Fibroblast of lung (primary cell): ENCODE measurements at regions not wholly inside any gene's neighbourhood (a gene's known extent, or its start where the extent isn't known, plus 50 kb on each side); places are given as distances from the start of the nearest gene placed in this dataset.

Source experiments
- DNase-seq, 2 donors: peaks; one replicate each; pipeline versions ENCODE4 v3.0.0 to v3.0.0-alpha.2; 2010; ENCODE audit warnings: low read depth in 2 of 2
- H2AFZ ChIP-seq: 2 replicates; pipeline ENCODE4 v1.5.1; 2012; ENCODE audit warnings: low read length, control low read depth, inconsistent platforms
- H3K27ac ChIP-seq: 2 replicates; pipeline ENCODE4 v1.5.1; 2011; ENCODE audit warnings: low read length, control low read depth; ENCODE audit not compliant: insufficient read depth
- H3K27me3 ChIP-seq: 2 replicates; pipeline ENCODE4 v1.5.1; 2011; ENCODE audit warnings: mild to moderate bottlenecking, low read length; ENCODE audit not compliant: control insufficient read depth, insufficient read depth
- H3K36me3 ChIP-seq: 2 replicates; pipeline ENCODE4 v1.5.1; 2011; ENCODE audit warnings: low read length; ENCODE audit not compliant: control insufficient read depth, insufficient read depth
- H3K4me1 ChIP-seq: 2 replicates; pipeline ENCODE4 v1.5.1; 2011; ENCODE audit warnings: low read length; ENCODE audit not compliant: control insufficient read depth, insufficient read depth; ENCODE audit errors: extremely low read depth
- H3K4me2 ChIP-seq: 2 replicates; pipeline ENCODE4 v1.5.1; 2011; ENCODE audit warnings: low read length, control low read depth; ENCODE audit not compliant: insufficient read depth; ENCODE audit errors: extremely low read depth
- H3K4me3 ChIP-seq, 4 experiments: fragments of 200-600 bp in 1 of 4; sonication (generic) in 1 of 4; replicated peaks in 1 of 4; 2 replicates each; pipeline ENCODE4 v1.5.1; 2011 to 2016; ENCODE audit warnings: low read length in 4 of 4, low read depth in 3 of 4, mild to moderate bottlenecking in 3 of 4, control low read depth in 2 of 4, inconsistent platforms in 1 of 4, mixed read lengths in 1 of 4; ENCODE audit not compliant: insufficient read depth in 1 of 4; ENCODE audit errors: control extremely low read depth in 1 of 4
- H3K79me2 ChIP-seq: 2 replicates; pipeline ENCODE4 v1.5.1; 2012; ENCODE audit warnings: mild to moderate bottlenecking, low read length, inconsistent platforms; ENCODE audit not compliant: control insufficient read depth, insufficient read depth
- H3K9ac ChIP-seq: 2 replicates; pipeline ENCODE4 v1.5.1; 2011; ENCODE audit warnings: mild to moderate bottlenecking, low read length, control low read depth; ENCODE audit not compliant: insufficient read depth
- H3K9me3 ChIP-seq: 2 replicates; pipeline ENCODE4 v1.5.1; 2012; ENCODE audit warnings: low read depth, low read length; ENCODE audit not compliant: control insufficient read depth, insufficient read depth
- H4K20me1 ChIP-seq: 2 replicates; pipeline ENCODE4 v1.5.1; 2011; ENCODE audit warnings: low read length; ENCODE audit not compliant: control insufficient read depth, insufficient read depth; ENCODE audit errors: extremely low read depth
- CTCF ChIP-seq, 2 donors: IDR thresholded peaks in 1 of 2; conservative IDR thresholded peaks in 1 of 2; 1 replicate in 1 of 2; 2 replicates in 1 of 2; pipeline ENCODE4 v1.5.1; 2011 to 2012; ENCODE audit warnings: low read length in 2 of 2, control low read depth in 1 of 2, inconsistent platforms in 1 of 2, low read depth in 1 of 2, mild to moderate bottlenecking in 1 of 2
- EZH2 ChIP-seq: IDR thresholded peaks from 2 replicates; pipeline ENCODE4 v1.5.1; 2012; ENCODE audit warnings: low read length, control low read depth, mild to moderate bottlenecking; ENCODE audit errors: missing control alignments

- H2AFZ ChIP-seq, result no peak overlapping the region
- no peaks in the 10 kb centered on the region for H3K9me3 ChIP-seq
- H3K4me2 ChIP-seq, result no peak overlapping the region
- H3K4me3 ChIP-seq, result no peak overlapping the region
- H3K27ac ChIP-seq, result no peak overlapping the region
- TF ChIP-seq EZH2 (no peak), CTCF (conservative IDR thresholded peaks at IDR 0.05 in 1 of 2, IDR thresholded peaks at IDR 0.05 in 1 of 2; ENCODE audit: low read depth in 1 of 2, low read length in 2 of 2) (no peak)
- H3K36me3 ChIP-seq, result no peaks in the 10 kb centered on the region
- H3K79me2 ChIP-seq, result no peaks in the 10 kb centered on the region
- no peak overlapping the region for H3K9ac ChIP-seq
- H3K27me3 ChIP-seq, result no peaks in the 10 kb centered on the region
- no peaks in the 10 kb centered on the region for H4K20me1 ChIP-seq
- DNase-seq, result no peak
- no peaks in the 10 kb centered on the region for H3K4me1 ChIP-seq
Observed at GRCh38 chr2:221353201-221353600, 218.9 kb downstream of the EPHA4 start.

- DNase-seq, result no peak
- no peak overlapping the region for H3K4me3 ChIP-seq
- TF ChIP-seq EZH2 (no peak), CTCF (conservative IDR thresholded peaks at IDR 0.05 in 1 of 2, IDR thresholded peaks at IDR 0.05 in 1 of 2; ENCODE audit: low read depth in 1 of 2, low read length in 2 of 2) (no peak)
- no peaks in the 10 kb centered on the region for H3K27me3 ChIP-seq
- no peak overlapping the region for H3K9ac ChIP-seq
- H3K9me3 ChIP-seq, result no peaks in the 10 kb centered on the region
- no peaks in the 10 kb centered on the region for H4K20me1 ChIP-seq
- H3K79me2 ChIP-seq, result no peaks in the 10 kb centered on the region
- H3K4me1 ChIP-seq, result no peaks in the 10 kb centered on the region
- H3K36me3 ChIP-seq, result no peaks in the 10 kb centered on the region
- H3K4me2 ChIP-seq, result no peak overlapping the region
- H3K27ac ChIP-seq, result no peak overlapping the region
- H2AFZ ChIP-seq, result no peak overlapping the region
Observed at GRCh38 chr2:221360312-221360711, 211.8 kb downstream of the EPHA4 start.

GRCh38 chr2:221360742-221361141 is 211.4 kb downstream of the EPHA4 start:
- Histone ChIP-seq H3K79me2 (no peaks in the 10 kb centered on the region), H3K27me3 (no peaks in the 10 kb centered on the region), H3K27ac (no peak overlapping the region), H3K36me3 (no peaks in the 10 kb centered on the region), H2AFZ (no peak overlapping the region), H3K4me2 (no peak overlapping the region), H3K9ac (no peak overlapping the region), H4K20me1 (no peaks in the 10 kb centered on the region), H3K9me3 (no peaks in the 10 kb centered on the region), H3K4me1 (no peaks in the 10 kb centered on the region), H3K4me3 (no peak overlapping the region)
- TF ChIP-seq EZH2 (no peak), CTCF (conservative IDR thresholded peaks at IDR 0.05 in 1 of 2, IDR thresholded peaks at IDR 0.05 in 1 of 2; ENCODE audit: low read depth in 1 of 2, low read length in 2 of 2) (no peak)
- DNase-seq, result peak in 1 of 2 donors; percentile 54
